ENCODE measurements at regions not wholly inside any gene's neighbourhood (a gene's known extent, or its start where the extent isn't known, plus 50 kb on each side); places are given as distances from the start of the nearest gene placed in this dataset.

DNA sequence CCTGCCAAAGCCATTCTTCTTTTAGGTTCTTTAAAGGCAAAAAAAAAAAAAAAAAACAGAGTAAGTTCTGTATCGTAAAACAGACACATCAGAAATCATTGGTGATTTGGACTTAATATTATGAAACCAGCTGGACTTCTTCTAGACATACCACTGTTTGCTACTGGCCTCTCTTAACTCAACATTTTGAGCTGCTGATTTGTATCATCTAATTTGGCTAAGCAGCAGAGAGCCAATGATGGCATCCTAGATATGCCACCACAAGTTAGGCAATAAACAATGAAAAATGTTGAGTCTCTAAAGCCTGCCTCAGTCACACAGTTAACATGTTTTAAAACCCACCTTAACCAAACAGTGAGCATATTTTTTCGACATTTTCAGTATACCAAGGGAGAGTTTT, 1034.3 kb upstream of the NXPH2 start:
- DNase-seq: no peak

DNA sequence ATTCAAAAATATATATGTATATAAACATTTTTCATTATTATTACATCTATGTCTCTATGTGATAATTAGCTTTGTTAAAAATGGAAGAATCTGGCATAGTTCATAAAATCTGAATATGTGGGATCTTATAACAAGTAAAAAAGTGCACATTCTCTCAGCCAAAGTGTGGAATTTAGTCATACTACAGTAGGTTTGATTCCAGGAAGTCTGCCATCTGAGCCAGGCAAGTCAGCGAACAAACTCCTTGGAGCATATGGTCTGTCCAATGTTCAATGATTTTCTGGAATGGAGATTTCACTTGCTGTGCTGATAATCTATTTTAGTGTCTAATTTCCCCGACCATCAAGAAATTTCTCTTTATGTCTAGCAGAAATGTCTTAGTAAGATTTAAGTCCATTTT, 1033.2 kb upstream of the NXPH2 start:
- no peak for DNase-seq

DNA sequence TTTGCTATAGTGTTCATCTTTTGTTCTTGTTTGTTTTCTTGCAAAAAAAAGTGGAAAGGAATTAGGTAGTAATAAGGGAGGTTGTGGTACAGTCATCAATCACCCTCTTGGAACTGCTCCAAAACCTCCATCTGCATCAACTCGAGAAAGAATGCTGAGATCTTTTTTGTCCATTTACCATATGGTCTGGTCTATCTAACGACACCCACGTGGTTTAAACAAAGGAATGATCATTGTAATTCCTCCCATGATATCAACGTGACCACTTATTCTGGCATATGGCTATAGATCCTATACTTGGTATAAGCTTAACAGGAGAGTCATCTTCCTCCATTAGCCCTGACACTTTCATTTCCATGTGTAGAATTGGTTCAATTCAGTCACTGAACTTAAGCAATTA, 1025.3 kb upstream of the NXPH2 start:
- no peak for DNase-seq

DNA sequence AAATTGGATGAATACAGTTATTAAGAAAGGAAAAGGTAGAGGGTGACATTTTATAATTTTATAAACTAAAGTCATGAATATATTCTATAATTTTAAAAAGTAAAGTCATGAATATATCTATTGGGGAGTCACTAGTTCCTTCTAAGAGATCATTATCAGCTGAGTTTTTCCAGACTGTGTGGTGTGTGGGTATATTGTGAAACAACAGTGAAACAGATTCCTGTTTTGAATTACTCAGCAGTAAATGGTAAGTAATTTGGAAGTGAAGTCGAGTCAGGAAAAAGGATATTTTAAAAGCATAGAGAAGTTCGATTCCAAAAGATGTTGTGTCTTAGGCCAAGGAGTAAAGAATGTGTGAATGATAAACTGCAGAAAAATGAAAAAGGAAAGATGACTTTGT, 1018.2 kb upstream of the NXPH2 start:
- no peak for DNase-seq

DNA sequence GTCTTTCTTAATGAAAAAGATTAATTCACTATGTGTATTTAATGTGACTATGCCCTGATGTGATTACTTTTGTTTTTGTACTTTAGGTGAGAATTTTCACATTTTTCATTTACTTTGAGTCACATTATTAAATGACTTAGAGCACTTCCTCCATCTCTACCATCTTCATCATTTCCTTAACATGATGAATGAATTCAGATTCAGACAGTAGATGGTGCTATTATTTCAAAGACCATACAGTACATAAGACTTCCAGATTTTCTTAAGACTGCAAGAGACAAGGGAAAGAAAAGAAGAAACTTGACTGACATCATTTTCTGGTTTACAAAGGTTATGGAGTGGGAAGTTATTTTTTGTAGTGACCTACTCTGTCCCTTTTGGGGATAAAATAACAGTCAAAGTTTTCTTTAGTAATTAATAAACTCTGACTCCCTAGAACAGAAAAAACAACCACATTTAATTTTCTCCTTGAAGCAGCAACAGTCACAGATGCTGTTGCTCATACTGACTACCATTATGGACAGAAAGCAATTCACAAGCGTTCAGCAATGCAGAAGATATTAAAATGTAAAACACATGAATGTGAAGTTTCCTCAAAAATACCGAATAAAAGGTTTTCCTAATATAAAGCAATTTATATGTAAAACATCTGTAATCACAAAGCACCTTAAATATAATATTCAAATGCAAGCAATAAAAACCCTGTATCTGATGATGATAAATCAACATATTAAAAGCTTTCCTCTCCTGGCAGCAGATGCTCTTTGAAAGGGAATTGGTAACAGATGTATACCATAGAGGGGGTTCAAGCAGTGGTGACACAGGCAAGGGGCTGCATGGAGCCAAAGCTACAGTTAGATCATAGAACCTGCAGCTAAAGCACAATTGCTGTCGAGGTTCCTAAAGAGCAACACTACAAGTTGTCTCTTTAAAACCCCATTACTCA, 1010.9 kb upstream of the NXPH2 start:
- DNase-seq: peak; percentile 39

DNA sequence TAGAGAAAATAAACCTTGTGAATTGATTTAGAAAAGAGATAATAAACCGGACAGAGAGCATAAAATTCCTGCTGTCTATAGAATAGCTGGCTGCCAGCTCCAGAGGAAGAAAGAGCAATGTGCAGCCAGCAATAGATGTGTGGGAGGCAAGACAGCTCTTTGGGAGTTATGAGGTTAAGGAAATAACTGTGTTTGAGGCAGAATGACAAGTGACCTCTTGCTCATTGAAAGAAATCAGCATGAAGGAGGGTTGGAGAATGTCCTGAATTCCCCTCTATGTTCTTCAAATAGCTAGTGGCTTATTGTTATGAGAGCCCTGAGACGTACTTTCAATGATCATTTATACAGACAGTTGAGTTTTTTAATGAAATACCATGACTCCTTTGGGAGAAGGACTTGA, 1009.9 kb upstream of the NXPH2 start:
- peak; percentile 21 for DNase-seq

DNA sequence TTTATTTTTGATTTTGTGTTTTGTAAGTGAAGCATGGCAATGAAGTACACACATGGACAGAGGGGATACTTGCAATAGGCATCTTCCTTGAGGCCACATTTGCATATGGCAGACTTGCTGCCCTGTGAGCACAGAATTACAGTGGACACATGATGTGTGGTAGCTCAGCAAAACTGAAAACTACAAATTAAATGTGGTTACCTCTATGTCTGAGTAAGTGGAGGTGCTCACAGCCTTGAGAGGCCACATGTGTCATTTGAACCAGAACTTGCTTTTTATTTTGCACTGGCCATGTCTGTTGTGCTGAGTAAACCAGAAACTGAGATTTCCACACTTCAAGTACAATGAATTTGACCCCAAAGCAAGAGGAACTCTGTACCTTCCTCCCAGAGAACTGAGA, 998.5 kb upstream of the NXPH2 start:
- no peak for DNase-seq

DNA sequence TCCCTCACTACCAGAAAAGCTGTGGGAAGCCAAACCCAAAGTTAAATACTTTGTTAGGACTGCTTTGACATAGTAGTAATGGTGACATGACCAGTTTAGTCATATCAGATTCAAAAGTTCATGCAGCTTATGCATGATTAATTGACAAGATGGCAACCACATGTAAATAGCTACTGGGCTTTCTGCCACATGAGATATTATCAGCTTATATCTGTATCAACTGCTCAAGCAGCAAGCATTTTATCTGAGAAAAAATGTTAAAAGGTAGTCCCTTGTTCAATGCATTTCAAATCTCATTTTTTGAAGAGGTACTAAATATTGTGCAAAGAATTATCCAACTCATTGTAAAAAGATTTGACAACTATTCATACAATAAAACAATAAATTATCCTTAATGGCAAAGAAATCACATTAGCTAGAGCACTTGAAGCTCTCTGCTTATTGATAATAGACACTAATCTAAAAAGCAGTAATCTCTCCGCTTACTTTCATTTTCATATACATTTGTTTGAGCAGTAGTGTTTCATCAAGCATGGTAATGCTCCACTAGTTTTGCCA, 993.6 kb upstream of the NXPH2 start:
- DNase-seq: no peak

DNA sequence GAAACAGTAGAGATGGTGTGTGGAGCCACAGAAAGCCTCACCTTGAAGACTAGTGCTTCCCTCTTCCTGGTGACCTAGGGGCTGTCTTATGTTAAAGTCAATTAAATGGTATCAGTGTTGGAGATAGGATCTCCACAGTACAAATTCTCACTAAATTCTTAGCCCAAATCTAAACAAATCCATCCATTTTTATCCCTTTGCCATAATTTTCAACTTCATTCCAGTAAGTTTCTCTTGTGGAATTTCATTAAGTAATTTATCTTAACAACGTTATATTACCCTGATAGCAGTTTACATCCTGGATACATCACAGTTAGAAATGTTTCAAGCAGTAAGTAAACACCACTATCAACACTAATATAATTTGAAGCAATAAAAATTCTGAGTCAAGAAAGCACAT, 989.4 kb upstream of the NXPH2 start:
- no peak for DNase-seq

DNA sequence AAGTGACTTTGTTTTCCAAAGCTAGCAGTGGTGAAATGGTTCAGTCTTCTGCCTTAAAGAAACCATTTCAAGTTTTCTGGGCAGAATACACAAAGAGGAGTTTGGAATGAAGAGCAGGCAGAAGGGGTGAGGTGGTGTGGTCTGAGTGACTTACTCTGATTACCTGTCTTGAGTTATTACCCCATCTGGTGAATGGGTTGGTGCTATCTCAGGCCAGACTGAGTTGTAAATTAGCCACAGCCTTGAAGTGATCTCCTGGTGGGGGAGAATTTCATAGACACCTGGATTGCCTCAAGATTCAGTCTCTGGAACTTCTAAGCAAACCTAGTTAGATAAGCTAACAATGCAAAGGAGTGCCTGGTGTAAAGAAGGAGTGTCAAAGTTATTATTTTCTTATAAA, 983.5 kb upstream of the NXPH2 start:
- no peak for DNase-seq

DNA sequence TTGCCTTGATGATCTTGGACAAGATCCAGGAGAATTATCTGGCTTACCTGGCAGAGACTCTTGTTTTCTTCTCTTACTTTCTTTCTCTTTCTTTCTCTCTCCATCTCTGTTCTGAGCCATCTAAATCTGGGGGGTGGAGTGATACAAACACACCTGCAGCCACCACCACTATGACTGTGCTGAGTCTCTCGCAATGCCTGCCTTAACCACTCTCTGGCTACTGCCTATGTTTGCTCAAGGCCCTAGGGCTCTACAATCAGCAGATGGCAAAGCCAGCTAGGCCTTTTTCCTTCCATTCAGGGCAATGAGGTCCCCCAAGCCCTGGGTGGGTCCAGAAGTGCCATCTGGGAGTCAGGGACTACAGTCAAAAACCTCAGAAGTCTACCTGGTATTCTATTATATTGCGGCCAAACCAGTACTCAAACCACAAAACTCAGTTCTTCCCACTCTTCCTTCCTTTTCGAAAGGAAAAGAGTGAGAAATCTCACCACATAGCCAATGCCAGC, 978.9 kb upstream of the NXPH2 start:
- no peak for DNase-seq

DNA sequence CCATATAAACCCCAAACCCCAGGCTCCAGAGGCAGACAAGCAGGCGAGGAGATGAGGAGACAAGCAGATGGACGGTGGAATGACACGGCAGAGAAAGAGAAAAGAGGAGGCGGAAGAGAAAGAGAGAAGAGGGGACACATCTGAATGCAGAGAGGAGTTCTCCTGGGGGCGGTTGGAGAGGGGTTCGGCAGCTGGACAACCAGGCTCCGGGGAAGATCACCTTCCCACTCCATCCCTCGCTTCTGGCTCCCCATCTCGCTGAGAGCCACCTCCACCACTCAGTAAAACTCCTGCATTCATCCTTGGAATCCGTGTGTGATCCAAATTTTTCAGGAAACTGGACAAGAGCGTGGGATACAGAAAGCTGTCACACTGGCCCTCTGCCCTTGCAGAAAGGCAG, 966.7 kb upstream of the NXPH2 start:
- DNase-seq: no peak

DNA sequence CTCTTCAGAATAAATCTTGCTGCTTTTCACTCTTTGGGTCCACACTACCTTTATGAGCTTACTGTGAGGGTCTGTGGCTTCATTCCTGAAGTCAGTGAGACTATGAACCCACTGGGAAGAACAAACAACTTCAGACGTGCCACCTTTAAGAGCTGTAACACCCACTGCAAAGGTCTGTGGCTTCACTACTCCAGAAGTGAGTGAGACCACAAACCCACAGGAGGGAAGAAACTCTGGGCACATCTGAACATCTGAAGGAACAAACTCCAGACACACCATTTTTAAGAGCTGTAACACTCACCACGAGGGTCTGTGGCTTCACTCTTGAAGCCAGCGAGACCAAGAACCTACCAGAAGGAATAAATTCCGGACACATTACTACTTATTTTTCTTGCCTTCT, 964.1 kb upstream of the NXPH2 start:
- DNase-seq: no peak

DNA sequence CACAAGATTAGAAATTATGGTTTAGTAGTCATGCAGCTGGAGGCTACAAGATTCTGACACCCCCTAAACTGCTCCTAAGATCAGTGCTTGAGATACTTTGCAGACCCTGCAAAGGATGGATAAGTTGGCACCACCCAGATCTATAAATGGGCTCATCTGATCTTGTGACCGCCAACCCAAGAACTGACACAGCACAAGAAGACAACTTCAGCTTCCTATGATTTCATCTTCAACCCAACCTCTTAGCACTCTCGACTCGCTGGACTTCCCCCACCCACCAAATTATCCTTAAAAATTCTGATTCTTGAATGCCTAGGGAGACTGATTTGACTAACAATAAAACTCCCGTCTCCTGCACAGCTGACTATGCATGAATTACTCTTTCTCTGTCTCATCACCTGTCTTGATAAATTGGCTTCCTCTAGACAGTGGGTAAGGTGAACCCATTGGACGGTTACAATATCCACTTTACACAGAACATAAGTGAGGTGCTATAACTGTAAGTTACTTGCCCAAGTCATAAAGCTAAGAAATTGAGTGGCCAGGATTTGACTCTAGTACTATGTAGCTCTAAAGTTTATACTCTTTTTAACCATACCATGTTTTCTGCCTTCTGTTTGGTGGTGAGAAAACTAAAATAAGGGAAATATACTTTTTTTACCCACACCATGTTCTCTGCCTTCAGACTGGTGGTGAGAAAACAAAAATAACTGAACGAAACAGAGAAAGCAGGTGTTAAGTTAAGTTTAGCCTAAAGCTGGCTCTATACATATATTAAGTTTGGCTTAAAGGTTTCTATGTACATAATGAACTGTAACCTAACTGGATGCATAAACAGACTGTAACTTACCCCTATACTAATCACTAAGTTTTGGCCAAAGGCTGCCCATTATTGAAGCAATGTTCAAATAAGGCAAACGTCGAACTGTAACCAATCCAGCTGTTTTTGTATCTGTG, 962.3 kb upstream of the NXPH2 start:
- no peak for DNase-seq

DNA sequence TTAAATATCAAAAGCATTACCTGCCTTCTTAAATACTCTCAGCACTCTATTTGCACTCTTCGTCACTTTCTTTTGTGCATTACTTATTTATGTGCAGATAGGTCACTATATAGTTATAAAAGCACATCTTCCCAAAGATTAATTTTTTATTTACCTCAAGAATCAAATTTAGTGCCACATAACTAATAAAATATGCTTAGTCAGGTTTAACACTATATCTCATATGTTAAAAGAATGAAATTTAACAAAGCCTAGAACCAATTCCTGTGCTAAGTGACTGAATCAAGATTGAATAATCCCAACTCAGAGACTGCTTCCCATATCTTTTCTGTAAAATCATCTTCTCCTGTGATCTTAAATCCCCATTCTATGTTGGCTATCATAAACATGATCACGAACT, 957.5 kb upstream of the NXPH2 start:
- no peak for DNase-seq

DNA sequence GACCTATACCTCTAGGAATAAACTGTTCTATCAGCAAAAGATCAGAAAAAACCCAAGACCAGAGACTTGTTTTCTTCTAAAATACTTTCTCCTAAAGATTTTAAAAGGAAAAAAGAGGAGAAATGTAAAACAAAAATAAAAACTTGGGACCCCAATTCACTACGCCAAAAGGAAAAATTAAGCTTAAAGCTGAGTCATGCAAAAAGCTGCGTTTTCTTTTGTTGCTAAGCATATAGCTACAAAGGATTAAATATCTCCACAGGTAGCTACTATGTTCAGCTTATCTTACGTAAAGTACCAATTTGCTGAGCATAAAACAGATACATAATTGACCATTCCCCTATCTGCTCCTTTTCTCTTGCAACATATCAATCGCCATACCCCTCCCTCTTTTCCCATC, 950.0 kb upstream of the NXPH2 start:
- no peak for DNase-seq

DNA sequence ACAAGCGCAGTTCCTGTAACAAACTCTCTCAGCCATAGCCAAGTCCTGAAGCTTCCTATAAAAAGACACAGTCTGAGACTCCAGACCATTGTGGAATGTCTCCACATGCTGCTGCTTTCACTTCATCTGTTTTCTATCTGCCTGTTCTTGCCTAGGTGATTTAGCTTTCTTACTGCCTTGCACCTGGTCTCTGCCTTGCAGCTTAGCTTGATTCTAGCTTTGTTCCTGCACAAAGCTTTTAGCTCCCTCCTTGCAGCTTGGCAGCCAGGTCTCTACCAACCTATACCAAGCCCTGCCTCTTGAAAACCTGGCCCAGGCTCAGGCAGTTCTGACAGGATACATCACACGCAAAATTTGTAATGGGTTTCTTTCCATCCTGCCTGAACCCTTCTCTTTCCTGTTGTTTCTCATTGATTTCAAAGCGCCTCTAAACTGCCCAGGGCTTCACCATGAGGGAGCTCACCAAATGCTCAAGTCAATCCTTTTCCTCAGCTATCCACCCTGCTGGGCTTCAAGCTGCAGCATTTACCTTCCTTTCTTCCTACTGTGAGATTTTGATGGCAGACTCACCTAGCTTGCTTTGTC, 941.3 kb upstream of the NXPH2 start:
- DNase-seq: peak; percentile 4

DNA sequence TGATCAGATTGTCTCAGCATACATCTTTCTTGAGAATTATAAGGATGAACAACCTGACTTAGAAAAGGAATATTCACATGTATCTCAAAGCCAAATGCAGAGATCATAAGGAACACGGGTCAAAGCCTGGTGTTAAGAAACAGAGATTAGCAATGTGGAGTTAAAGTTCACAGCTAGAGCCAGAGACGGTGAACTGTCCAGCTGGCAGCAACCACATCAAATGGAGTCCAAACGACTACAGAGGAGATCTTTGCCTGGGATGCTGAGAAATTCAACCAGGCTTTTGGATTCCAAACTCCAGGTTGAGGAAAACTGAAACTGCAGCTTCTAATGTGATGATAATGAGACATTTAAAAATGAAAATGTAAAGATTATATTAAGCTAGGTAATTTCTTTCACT, 939.9 kb upstream of the NXPH2 start:
- DNase-seq: no peak

DNA sequence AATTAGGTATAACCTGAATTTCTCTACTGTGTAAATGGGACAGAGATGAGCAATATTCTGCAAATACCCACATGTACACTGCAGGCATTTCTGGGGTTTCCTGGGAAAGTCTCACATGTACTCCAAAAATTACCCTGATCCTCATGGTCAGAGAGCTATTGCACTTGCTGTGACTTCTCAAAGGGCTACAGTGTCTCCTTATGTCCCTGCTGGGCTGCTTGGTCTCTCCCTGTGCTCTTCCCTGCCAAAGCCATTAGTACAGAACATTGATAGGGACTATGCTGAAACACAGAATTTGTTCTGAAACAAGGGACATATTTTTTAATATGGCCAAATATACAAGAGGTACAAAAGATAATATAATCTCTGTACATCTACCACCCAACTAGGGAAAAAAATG, 924.4 kb upstream of the NXPH2 start:
- DNase-seq: no peak

DNA sequence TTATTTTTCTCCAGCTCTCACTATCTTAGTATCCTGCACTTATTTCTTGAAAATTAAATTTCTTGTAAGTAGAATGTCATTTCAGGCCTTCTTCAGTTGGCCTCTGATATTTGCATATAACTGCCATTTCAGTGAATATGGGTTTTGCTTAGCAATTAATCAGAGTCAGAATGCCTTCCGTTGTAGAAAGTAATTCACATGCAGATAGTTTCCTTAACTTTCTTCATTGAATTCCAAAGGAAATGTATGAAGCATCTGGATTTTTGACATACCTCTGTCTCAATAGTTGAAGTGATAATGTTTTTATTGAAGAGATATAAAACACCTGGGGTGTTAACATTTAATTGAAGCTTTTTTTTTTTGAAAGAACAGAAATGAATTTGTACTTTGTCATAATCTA, 914.1 kb upstream of the NXPH2 start:
- no peak for DNase-seq

DNA sequence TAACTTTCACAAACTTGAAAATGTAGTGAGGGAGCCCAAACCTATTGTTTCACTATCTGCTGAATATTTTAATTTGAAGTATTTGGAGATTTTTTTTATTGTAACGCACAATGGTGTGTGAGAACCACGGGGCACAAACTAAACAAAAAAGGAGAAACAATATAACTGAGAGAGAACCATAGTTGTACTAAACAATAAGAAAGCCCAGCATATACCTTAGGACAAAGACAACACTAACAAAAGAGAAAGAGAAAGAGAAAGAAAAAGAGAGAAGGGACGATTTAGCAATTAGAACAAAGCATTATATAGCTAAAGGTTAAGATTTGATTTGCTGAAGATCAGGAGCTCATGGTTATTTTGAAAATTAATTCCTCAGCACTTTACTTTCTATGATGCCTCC, 906.0 kb upstream of the NXPH2 start:
- DNase-seq: no peak

DNA sequence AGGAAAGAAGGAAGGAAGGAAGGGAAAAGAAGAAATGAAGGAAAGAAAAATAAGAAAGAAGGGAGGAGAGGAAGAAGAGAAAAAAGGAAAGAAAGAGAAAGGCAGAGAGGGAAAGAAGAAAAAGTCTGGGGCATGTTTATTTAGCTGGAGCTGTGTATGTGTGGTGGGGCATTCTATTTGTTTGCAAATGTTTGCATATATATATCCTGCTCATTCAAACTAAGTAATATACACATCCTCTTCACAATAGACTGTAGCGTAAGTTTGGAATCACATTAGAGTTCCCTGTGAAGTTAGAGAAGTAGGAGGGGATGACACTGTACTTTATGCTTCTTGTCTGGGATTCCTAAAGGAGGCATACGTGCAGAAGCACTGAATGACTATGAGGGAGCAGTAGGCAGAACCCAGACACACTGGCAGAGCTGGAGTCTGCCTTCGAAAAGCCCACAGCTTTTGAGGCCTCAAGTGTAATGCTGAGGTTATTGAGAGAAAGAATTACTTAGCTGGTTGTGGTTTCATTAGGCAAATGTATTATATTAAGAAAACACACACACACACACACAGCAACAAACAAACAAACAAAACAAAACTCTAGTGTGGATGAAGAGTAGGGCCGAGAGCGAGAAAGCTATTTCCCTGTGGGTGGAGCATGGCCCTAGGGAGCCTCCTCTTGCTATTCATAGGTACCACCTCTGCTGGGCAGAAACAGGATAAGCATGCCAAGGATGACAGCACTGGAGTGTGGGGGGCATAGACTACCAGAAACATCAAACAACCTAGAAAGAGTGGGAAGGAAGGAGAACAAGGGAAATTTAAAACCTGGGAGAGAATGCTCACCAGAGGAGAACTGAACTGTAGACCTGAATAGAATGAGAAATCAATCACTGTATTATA, 905.1 kb upstream of the NXPH2 start:
- DNase-seq: no peak

Measured in retina (tissue), 1 donor.